ENCODE measurements at regions not wholly inside any gene's neighbourhood (a gene's known extent, or its start where the extent isn't known, plus 50 kb on each side); places are given as distances from the start of the nearest gene placed in this dataset.

DNA sequence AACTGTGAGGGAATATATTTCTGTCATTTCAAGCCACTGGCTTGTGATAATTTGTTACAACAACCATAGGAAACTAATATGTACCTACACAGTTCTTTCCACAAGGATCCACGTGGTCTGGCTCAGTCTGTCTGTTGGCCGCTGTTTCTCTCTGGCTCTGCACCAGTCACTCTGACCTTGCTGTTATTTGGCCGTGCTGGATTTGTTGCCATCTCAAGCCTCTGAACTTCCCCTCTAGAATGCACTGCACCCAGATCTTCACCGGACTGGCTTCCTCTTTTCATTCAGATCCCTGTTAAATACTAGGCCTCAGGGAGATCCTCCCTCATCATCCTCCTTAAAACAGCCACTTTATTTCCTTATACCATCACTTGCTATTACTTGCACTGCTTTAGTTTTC lies 446.8 kb downstream of the TFAP2B start:
- DNase-seq (ENCODE audit: low read depth) = peak; percentile 31
- no peak overlapping the region for H3K4me3 ChIP-seq (ENCODE audit: low read depth, low read length)
- TF ChIP-seq POLR2A (IDR thresholded peaks at IDR 0.05; ENCODE audit: extremely low read depth, insufficient read length) (no peak), MYC (IDR thresholded peaks at IDR 0.05; ENCODE audit: low read depth, low read length) (no peak)
- TF ChIP-seq, protein P1, sequence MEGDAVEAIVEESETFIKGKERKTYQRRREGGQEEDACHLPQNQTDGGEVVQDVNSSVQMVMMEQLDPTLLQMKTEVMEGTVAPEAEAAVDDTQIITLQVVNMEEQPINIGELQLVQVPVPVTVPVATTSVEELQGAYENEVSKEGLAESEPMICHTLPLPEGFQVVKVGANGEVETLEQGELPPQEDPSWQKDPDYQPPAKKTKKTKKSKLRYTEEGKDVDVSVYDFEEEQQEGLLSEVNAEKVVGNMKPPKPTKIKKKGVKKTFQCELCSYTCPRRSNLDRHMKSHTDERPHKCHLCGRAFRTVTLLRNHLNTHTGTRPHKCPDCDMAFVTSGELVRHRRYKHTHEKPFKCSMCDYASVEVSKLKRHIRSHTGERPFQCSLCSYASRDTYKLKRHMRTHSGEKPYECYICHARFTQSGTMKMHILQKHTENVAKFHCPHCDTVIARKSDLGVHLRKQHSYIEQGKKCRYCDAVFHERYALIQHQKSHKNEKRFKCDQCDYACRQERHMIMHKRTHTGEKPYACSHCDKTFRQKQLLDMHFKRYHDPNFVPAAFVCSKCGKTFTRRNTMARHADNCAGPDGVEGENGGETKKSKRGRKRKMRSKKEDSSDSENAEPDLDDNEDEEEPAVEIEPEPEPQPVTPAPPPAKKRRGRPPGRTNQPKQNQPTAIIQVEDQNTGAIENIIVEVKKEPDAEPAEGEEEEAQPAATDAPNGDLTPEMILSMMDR (IDR thresholded peaks at IDR 0.05; ENCODE audit: low read depth, low read length) = no peak
- TF ChIP-seq, protein P2, sequence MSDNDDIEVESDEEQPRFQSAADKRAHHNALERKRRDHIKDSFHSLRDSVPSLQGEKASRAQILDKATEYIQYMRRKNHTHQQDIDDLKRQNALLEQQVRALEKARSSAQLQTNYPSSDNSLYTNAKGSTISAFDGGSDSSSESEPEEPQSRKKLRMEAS (IDR thresholded peaks at IDR 0.05; ENCODE audit: low read depth, low read length) = no peak; the same call in 1 of the 2 replicates

DNA sequence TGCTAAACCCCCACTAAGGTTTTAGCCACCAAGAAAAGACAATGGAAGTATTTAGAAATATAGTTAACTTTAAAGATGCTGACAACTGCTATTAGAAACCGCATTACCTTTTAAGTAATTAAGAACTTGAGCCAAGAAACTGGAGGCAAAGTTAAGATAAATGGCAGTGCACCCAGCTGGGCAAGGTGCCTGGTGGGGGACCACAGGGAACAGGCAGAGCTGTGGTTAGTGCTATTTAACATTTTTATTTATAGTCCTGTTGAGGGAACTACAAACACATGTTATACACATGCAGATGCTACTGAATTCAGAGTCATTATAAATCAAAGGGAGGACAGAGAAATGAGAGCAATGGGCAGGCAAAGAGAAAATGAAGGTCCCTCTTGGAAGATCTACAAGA lies 447.9 kb downstream of the TFAP2B start:
- H3K4me3 ChIP-seq (ENCODE audit: low read depth, low read length) = no peak overlapping the region
- TF ChIP-seq, protein P1 (IDR thresholded peaks at IDR 0.05; ENCODE audit: low read depth, low read length) = no peak
- TF ChIP-seq, protein P2 (IDR thresholded peaks at IDR 0.05; ENCODE audit: low read depth, low read length) = no peak
- TF ChIP-seq POLR2A (IDR thresholded peaks at IDR 0.05; ENCODE audit: extremely low read depth, insufficient read length) (no peak), MYC (IDR thresholded peaks at IDR 0.05; ENCODE audit: low read depth, low read length) (no peak)
- DNase-seq (ENCODE audit: low read depth) = no peak

DNA sequence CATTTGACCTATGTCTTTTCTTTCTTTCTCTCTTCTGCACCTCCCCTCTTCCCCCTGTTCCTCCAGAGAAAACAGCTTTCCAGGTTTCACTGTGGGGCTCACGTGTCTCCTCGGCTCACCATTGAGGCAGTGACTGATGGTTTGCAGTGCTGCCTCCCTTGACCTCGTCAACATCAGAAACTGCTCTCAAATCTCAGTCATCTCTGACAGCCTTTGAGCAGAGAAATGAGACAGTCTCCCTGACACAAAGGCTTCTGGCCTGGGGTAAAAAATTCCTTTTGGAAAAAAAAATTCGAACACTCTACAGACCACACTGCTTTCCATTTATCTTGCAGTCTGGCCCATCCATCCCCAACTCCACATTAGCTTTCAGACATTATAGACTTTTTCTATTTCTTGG lies 450.0 kb downstream of the TFAP2B start:
- no peak for DNase-seq (ENCODE audit: low read depth)
- H3K4me3 ChIP-seq (ENCODE audit: low read depth, low read length) = no peak overlapping the region
- TF ChIP-seq MYC (IDR thresholded peaks at IDR 0.05; ENCODE audit: low read depth, low read length) (no peak), POLR2A (IDR thresholded peaks at IDR 0.05; ENCODE audit: extremely low read depth, insufficient read length) (no peak)
- TF ChIP-seq, protein P1 (IDR thresholded peaks at IDR 0.05; ENCODE audit: low read depth, low read length) = no peak
- TF ChIP-seq, protein P2 (IDR thresholded peaks at IDR 0.05; ENCODE audit: low read depth, low read length) = no peak

DNA sequence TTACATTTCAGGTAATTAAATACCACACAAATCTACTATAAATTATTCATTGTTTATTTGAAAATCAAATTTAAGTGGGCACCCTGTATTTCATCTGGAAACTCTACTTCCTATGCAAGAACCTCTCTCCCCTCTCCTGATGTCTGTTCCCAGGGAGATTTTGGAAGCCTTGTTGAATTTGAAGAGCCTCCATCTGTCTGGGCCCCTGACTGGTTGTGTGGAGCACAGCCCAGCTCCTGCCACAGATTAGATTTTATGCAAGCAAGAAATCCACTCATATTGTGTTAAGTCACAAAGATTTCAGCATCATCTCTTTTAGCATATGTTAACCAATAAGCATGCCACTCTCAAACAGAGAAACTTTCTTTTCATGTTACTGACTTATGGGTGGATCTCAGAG lies 451.2 kb downstream of the TFAP2B start:
- H3K4me3 ChIP-seq (ENCODE audit: low read depth, low read length) = no peak overlapping the region
- no peak for DNase-seq (ENCODE audit: low read depth)
- no peak for TF ChIP-seq MYC (IDR thresholded peaks at IDR 0.05; ENCODE audit: low read depth, low read length)
- TF ChIP-seq, protein P2 (IDR thresholded peaks at IDR 0.05; ENCODE audit: low read depth, low read length) = no peak
- TF ChIP-seq, protein P1 (IDR thresholded peaks at IDR 0.05; ENCODE audit: low read depth, low read length) = no peak
- TF ChIP-seq POLR2A (IDR thresholded peaks at IDR 0.05; ENCODE audit: extremely low read depth, insufficient read length) = no peak

DNA sequence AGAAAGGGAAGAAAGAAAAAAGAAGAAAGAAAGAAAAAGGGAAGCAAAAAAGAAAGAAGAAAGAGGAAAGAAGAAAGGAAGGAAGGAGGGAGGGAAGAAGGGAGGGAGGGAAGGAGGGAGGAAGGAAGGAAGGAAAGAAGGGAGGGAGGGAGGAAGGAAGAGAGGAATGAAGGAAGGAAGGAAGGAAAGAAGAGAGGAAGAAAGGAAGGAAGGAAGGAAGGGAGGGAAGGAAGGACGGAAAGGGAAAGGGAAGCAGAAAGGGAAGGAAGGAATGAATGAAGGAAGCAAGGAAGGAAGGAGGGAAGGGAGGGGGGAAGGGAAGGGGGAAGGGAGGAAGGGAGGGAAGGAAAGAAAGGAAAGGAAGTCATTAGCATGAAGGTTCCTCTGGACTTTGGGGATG lies 452.9 kb downstream of the TFAP2B start:
- no peak overlapping the region for H3K4me3 ChIP-seq (ENCODE audit: low read depth, low read length)
- DNase-seq (ENCODE audit: low read depth) = no peak
- TF ChIP-seq, protein P2 (IDR thresholded peaks at IDR 0.05; ENCODE audit: low read depth, low read length) = no peak
- TF ChIP-seq POLR2A (IDR thresholded peaks at IDR 0.05; ENCODE audit: extremely low read depth, insufficient read length) = no peak
- TF ChIP-seq, protein P1 (IDR thresholded peaks at IDR 0.05; ENCODE audit: low read depth, low read length) = no peak
- no peak for TF ChIP-seq MYC (IDR thresholded peaks at IDR 0.05; ENCODE audit: low read depth, low read length)
